Caco-2 (cell line): ENCODE measurements at regions not wholly inside any gene's neighbourhood (a gene's known extent, or its start where the extent isn't known, plus 50 kb on each side); places are given as distances from the start of the nearest gene placed in this dataset.

ENCODE experiments used
- BruUV-seq: library from RNA; stranded (reverse); fragments of 400-500 nt; replicated peaks from 2 replicates; lab custom pipeline; 2021; lab: Mats Ljungman, UMichigan
- CTCF ChIA-PET: fragments of 300-600 bp; sonication (Branson Sonifier 250); formaldehyde crosslinking; loops from one replicate; lab custom pipeline; 2022; ENCODE audit warnings: antibody characterized with exemption; lab: Charles Lee
- POLR2A ChIA-PET: fragments of 300-600 bp; sonication (Branson Sonifier 250); formaldehyde crosslinking; loops from one replicate; lab custom pipeline; 2022; ENCODE audit warnings: antibody characterized with exemption; lab: Charles Lee
- DNase-seq, 2 experiments: peaks; one replicate each; pipeline versions ENCODE4 v3.0.0 to v3.0.0-alpha.2; 2020 to 2022
- H3K27me3 ChIP-seq: replicated peaks from 2 replicates; pipeline ENCODE4 v1.6.0; 2011; ENCODE audit warnings: low read length; ENCODE audit not compliant: control insufficient read depth, insufficient read depth
- H3K36me3 ChIP-seq: 2 replicates; pipeline ENCODE4 v1.5.1; 2011; ENCODE audit warnings: low read length; ENCODE audit not compliant: control insufficient read depth, insufficient read depth
- H3K4me1 ChIP-seq: fragments of 250-450 bp; sonication (Bioruptor Pico); 2 replicates; pipeline ENCODE4 v1.5.1; 2020; ENCODE audit warnings: mild to moderate bottlenecking
- H3K4me3 ChIP-seq: 2 replicates; pipeline ENCODE4 v1.5.1; 2011; ENCODE audit warnings: low read depth, mild to moderate bottlenecking, control low read depth, low read length
- H3K9me3 ChIP-seq: fragments of 250-450 bp; sonication (Bioruptor Pico); 2 replicates; pipeline ENCODE4 v1.5.1; 2020; ENCODE audit warnings: mild to moderate bottlenecking, moderate library complexity
- H3K27ac Mint-ChIP-seq: one replicate; pipeline ENCODE4 v1.8.0; 2022; ENCODE audit warnings: mixed read lengths; ENCODE audit not compliant: unreplicated experiment
- H3K27me3 Mint-ChIP-seq: one replicate; pipeline ENCODE4 v1.8.0; 2022; ENCODE audit warnings: mixed read lengths; ENCODE audit not compliant: insufficient read depth, unreplicated experiment
- H3K36me3 Mint-ChIP-seq: one replicate; pipeline ENCODE4 v1.8.0; 2022; ENCODE audit warnings: mild to moderate bottlenecking, mixed read lengths; ENCODE audit not compliant: insufficient read depth, unreplicated experiment
- H3K4me1 Mint-ChIP-seq: one replicate; pipeline ENCODE4 v1.8.0; 2022; ENCODE audit warnings: low read depth, mixed read lengths; ENCODE audit not compliant: unreplicated experiment
- H3K4me3 Mint-ChIP-seq: one replicate; pipeline ENCODE4 v1.8.0; 2022; ENCODE audit warnings: mild to moderate bottlenecking, moderate library complexity, mixed read lengths; ENCODE audit not compliant: unreplicated experiment
- H3K9me3 Mint-ChIP-seq: one replicate; pipeline ENCODE4 v1.8.0; 2022; ENCODE audit warnings: mixed read lengths; ENCODE audit not compliant: unreplicated experiment
- intact Hi-C: fragments of 100-400 bp; cut with micrococcal nuclease; formaldehyde crosslinking; loops from one replicate; pipeline ENCODE4 v1.10.0; 2022; ENCODE audit not compliant: unreplicated experiment
- TF ChIP-seq, protein P1 (sequence below), 2 experiments: fragments of 200-600 bp in 1 of 2; IDR thresholded peaks; 1 replicate in 1 of 2; 2 replicates in 1 of 2; pipeline versions ENCODE4 v1.5.1 to v1.8.0; 2011 to 2022; ENCODE audit warnings: antibody characterized with exemption in 1 of 2, control low read depth in 1 of 2, inconsistent platforms in 1 of 2, low read depth in 1 of 2, low read length in 1 of 2, mild to moderate bottlenecking in 1 of 2, moderate library complexity in 1 of 2; ENCODE audit not compliant: insufficient read depth in 1 of 2, severe bottlenecking in 1 of 2, unreplicated experiment in 1 of 2

DNA sequence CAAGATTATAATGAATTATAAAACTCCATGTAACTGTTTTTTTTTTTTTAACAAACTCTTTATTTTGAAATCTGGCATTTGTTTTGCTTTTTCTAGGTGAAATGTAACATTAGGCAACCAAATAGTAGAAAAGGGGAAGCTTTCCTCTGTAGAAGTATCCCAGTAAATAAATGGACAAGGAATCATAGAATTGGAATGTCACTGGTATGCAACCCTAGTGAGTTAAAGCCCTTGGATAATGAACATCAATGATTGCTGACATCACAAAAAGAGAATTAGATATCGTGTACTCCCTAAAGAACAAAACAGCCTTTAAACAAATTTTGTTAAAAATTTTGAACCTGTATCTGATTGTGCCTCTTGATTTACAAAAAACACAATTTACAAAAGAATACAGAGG, 93.9 kb upstream of the OGFRL1 start:
- H3K27me3 Mint-ChIP-seq, result no peaks in the 10 kb centered on the region
- TF ChIP-seq, protein P1, sequence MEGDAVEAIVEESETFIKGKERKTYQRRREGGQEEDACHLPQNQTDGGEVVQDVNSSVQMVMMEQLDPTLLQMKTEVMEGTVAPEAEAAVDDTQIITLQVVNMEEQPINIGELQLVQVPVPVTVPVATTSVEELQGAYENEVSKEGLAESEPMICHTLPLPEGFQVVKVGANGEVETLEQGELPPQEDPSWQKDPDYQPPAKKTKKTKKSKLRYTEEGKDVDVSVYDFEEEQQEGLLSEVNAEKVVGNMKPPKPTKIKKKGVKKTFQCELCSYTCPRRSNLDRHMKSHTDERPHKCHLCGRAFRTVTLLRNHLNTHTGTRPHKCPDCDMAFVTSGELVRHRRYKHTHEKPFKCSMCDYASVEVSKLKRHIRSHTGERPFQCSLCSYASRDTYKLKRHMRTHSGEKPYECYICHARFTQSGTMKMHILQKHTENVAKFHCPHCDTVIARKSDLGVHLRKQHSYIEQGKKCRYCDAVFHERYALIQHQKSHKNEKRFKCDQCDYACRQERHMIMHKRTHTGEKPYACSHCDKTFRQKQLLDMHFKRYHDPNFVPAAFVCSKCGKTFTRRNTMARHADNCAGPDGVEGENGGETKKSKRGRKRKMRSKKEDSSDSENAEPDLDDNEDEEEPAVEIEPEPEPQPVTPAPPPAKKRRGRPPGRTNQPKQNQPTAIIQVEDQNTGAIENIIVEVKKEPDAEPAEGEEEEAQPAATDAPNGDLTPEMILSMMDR (IDR thresholded peaks at IDR 0.05; ENCODE audit: insufficient read depth in 1 of 2, low read depth in 1 of 2, low read length in 1 of 2, severe bottlenecking in 1 of 2, unreplicated experiment in 1 of 2), result no peak
- no peaks in the 10 kb centered on the region for H3K27me3 ChIP-seq
- H3K9me3 Mint-ChIP-seq, result no peaks in the 10 kb centered on the region
- no peak overlapping the region for H3K4me3 ChIP-seq
- no peaks in the 10 kb centered on the region for H3K36me3 ChIP-seq
- POLR2A ChIA-PET, result interaction anchor here (0.5 kb wide), 1 partner anchor 94 kb away, joined by 3 read pairs; the partner anchor contains the start of gene OGFRL1
- H3K4me1 Mint-ChIP-seq, result peaks cover 11% of the 10 kb centered on the region
- intact Hi-C loops, result loop anchor here (5.0 kb wide), 1 partner anchor 318 kb away; no protein-coding TSS in a partner anchor
- no peaks in the 10 kb centered on the region for H3K9me3 ChIP-seq
- no peak overlapping the region for H3K4me3 Mint-ChIP-seq
- CTCF ChIA-PET, result no interaction called here
- DNase-seq, result no peak
- no peaks in the 10 kb centered on the region for H3K36me3 Mint-ChIP-seq
- BruUV-seq, result no TSS peak
- no peak overlapping the region for H3K27ac Mint-ChIP-seq
- H3K4me1 ChIP-seq, result peaks cover 11% of the 10 kb centered on the region; the same call in 1 of the 2 replicates

DNA sequence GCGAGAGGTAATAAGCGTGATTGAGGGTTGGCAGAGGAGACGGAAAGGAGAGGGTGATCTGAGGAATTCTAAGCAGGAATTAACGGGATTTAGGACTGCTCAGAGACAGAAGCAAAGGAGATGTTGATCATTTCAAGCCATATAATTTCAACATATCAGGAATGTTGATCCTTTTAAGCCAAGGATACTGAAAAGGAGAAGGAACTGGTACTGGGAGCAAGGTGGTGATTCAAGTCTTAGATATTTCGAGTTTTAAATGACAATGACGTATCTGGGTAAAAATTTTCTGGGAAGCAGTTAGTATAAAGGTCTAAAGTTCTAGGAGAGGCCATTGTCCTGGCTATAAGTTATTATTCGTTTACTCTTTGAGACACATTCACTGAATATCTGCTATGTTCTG, 91.3 kb upstream of the OGFRL1 start:
- ChIA-PET CTCF (no interaction called here), POLR2A (no interaction called here)
- no peaks in the 10 kb centered on the region for H3K27me3 Mint-ChIP-seq
- no peaks in the 10 kb centered on the region for H3K9me3 Mint-ChIP-seq
- intact Hi-C loops, result no loop called here
- BruUV-seq, result no TSS peak
- no peak overlapping the region for H3K4me3 ChIP-seq
- H3K36me3 ChIP-seq, result no peaks in the 10 kb centered on the region
- H3K4me3 Mint-ChIP-seq, result no peak overlapping the region
- peaks cover 8% of the 10 kb centered on the region for H3K4me1 Mint-ChIP-seq
- H3K9me3 ChIP-seq, result no peaks in the 10 kb centered on the region
- H3K27me3 ChIP-seq, result no peaks in the 10 kb centered on the region
- TF ChIP-seq, protein P1 (IDR thresholded peaks at IDR 0.05; ENCODE audit: insufficient read depth in 1 of 2, low read depth in 1 of 2, low read length in 1 of 2, severe bottlenecking in 1 of 2, unreplicated experiment in 1 of 2), result no peak
- no peaks in the 10 kb centered on the region for H3K36me3 Mint-ChIP-seq
- no peak for DNase-seq
- peaks cover 11% of the 10 kb centered on the region; the same call in 1 of the 2 replicates for H3K4me1 ChIP-seq
- no peak overlapping the region for H3K27ac Mint-ChIP-seq

DNA sequence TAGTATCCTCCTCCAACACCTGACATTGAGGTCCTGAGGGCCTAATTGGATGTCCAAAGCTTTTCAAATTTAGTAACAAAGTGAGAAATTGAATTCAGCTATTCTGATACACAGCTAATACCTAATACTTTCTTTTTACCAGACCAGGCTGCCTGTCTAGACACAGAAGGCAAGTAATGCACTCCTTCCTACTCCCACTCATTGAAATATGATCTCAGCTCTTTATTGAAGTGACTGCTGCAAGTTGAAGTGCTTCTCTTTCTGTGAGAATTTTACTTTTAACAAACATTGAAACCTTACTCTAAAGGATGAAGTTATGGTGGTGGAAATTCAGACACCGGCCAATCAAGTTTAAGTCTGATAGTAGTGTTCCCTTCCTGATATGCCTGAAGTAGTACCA, 90.8 kb upstream of the OGFRL1 start:
- Mint-ChIP-seq H3K9me3 (no peaks in the 10 kb centered on the region), H3K27me3 (no peaks in the 10 kb centered on the region), H3K4me1 (peaks cover 7% of the 10 kb centered on the region), H3K27ac (no peak overlapping the region), H3K36me3 (no peaks in the 10 kb centered on the region), H3K4me3 (no peak overlapping the region)
- CTCF ChIA-PET, result no interaction called here
- H3K27me3 ChIP-seq, result no peaks in the 10 kb centered on the region
- peaks cover 10% of the 10 kb centered on the region; the same call in 1 of the 2 replicates for H3K4me1 ChIP-seq
- no peaks in the 10 kb centered on the region for H3K9me3 ChIP-seq
- DNase-seq, result no peak
- BruUV-seq, result no TSS peak
- TF ChIP-seq, protein P1 (IDR thresholded peaks at IDR 0.05; ENCODE audit: insufficient read depth in 1 of 2, low read depth in 1 of 2, low read length in 1 of 2, severe bottlenecking in 1 of 2, unreplicated experiment in 1 of 2), result no peak
- no peak overlapping the region for H3K4me3 ChIP-seq
- intact Hi-C loops, result no loop called here
- no peaks in the 10 kb centered on the region for H3K36me3 ChIP-seq
- POLR2A ChIA-PET, result no interaction called here
